ENCODE measurements at regions not wholly inside any gene's neighbourhood (a gene's known extent, or its start where the extent isn't known, plus 50 kb on each side); places are given as distances from the start of the nearest gene placed in this dataset.

GRCh38 chr18:4987452-4988405 lies 209.3 kb downstream of the AKAIN1 start:
- no peak for FAIRE-seq
- no peaks in the 10 kb centered on the region for H3K27me3 ChIP-seq (ENCODE audit: control insufficient read depth, insufficient read depth, low read length)
- H3K4me3 ChIP-seq (ENCODE audit: low read length in 3 of 3) = no peak overlapping the region
- H3K36me3 ChIP-seq (ENCODE audit: control insufficient read depth in 2 of 3, insufficient read depth in 3 of 3, low read length in 3 of 3) = no peaks in the 10 kb centered on the region
- intact Hi-C loops (cut with DNase I) = no loop called here
- H3K9ac ChIP-seq (ENCODE audit: low read length in 3 of 3) = no peak overlapping the region
- no peaks in the 10 kb centered on the region for H3K4me1 ChIP-seq (ENCODE audit: control insufficient read depth in 2 of 3, insufficient read depth in 2 of 3, low read depth in 1 of 3, low read length in 3 of 3)
- no peak overlapping the region for H3K27ac ChIP-seq (ENCODE audit: low read depth in 2 of 2, low read length in 2 of 2)
- no peak for DNase-seq
- no peak for TF ChIP-seq CTCF (IDR thresholded peaks at IDR 0.05; ENCODE audit: borderline replicate concordance, extremely low read depth, insufficient read depth)
- H3K9me3 ChIP-seq (ENCODE audit: control insufficient read depth in 2 of 3, insufficient read depth in 1 of 3, low read length in 3 of 3) = peaks cover 0 to 6% (median 0%) of the 10 kb centered on the region in 3 donors

- Histone ChIP-seq H3K4me3 (ENCODE audit: low read length in 3 of 3) (no peak overlapping the region), H3K27me3 (ENCODE audit: control insufficient read depth, insufficient read depth, low read length) (no peaks in the 10 kb centered on the region), H3K9ac (ENCODE audit: low read length in 3 of 3) (no peak overlapping the region), H3K36me3 (ENCODE audit: control insufficient read depth in 2 of 3, insufficient read depth in 3 of 3, low read length in 3 of 3) (no peaks in the 10 kb centered on the region), H3K9me3 (ENCODE audit: control insufficient read depth in 2 of 3, insufficient read depth in 1 of 3, low read length in 3 of 3) (peaks cover 0 to 3% (median 0%) of the 10 kb centered on the region in 3 donors), H3K27ac (ENCODE audit: low read depth in 2 of 2, low read length in 2 of 2) (no peak overlapping the region), H3K4me1 (ENCODE audit: control insufficient read depth in 2 of 3, insufficient read depth in 2 of 3, low read depth in 1 of 3, low read length in 3 of 3) (no peaks in the 10 kb centered on the region)
- TF ChIP-seq CTCF (IDR thresholded peaks at IDR 0.05; ENCODE audit: borderline replicate concordance, extremely low read depth, insufficient read depth) = no peak
- intact Hi-C loops (cut with DNase I) = no loop called here
- DNase-seq (peak in 1 of 5 donors; percentile 58), FAIRE-seq (no peak)
Observed at GRCh38 chr18:4986677-4987076, 210.4 kb downstream of the AKAIN1 start.

DNA sequence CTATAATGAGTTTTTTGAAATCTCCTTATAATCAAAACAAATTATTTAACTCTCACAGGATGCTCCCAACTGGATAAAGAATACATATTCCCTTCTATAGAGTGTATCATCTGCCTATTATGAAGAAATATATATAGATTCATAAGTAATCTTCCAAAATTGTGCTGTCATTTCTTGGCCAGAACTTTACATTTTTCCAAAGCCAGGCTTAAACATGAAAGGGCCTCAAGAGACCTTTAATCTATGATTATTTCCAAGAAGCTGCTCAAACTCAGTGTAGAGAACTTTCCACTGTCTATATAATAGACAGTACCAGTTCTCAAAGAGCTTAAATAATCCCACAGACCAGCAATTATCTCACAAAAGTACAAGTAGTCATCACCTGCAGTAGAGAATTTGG lies 211.0 kb downstream of the AKAIN1 start:
- H3K9ac ChIP-seq (ENCODE audit: low read length in 3 of 3) = no peak overlapping the region
- intact Hi-C loops (cut with DNase I) = no loop called here
- FAIRE-seq = no peak

More for the DNA sequence above, 211.0 kb downstream of the AKAIN1 start:
- no peaks in the 10 kb centered on the region for H3K27me3 ChIP-seq (ENCODE audit: control insufficient read depth, insufficient read depth, low read length)
- no peaks in the 10 kb centered on the region for H3K4me1 ChIP-seq (ENCODE audit: control insufficient read depth in 2 of 3, insufficient read depth in 2 of 3, low read depth in 1 of 3, low read length in 3 of 3)
- peaks cover 0 to 3% (median 0%) of the 10 kb centered on the region in 3 donors for H3K9me3 ChIP-seq (ENCODE audit: control insufficient read depth in 2 of 3, insufficient read depth in 1 of 3, low read length in 3 of 3)
- H3K4me3 ChIP-seq (ENCODE audit: low read length in 3 of 3) = no peak overlapping the region
- H3K27ac ChIP-seq (ENCODE audit: low read depth in 2 of 2, low read length in 2 of 2) = no peak overlapping the region
- H3K36me3 ChIP-seq (ENCODE audit: control insufficient read depth in 2 of 3, insufficient read depth in 3 of 3, low read length in 3 of 3) = no peaks in the 10 kb centered on the region
- no peak for TF ChIP-seq CTCF (IDR thresholded peaks at IDR 0.05; ENCODE audit: borderline replicate concordance, extremely low read depth, insufficient read depth)
- DNase-seq = no peak
